Spleen (tissue), 11 donors: ENCODE measurements at regions not wholly inside any gene's neighbourhood (a gene's known extent, or its start where the extent isn't known, plus 50 kb on each side); places are given as distances from the start of the nearest gene placed in this dataset.

ENCODE experiments used
- DNase-seq: peaks from one replicate; pipeline ENCODE4 v3.0.0-alpha.2; 2020
- H3K27ac ChIP-seq, 8 donors: fragments of 200-600 bp; sonication (generic) in 7 of 8; 1 replicate in 4 of 8; 2 replicates in 4 of 8; pipeline versions ENCODE4 v1.5.0 to v1.8.0; 2016 to 2021; ENCODE audit warnings: inconsistent platforms in 4 of 8, mild to moderate bottlenecking in 4 of 8, moderate library complexity in 1 of 8
- H3K27me3 ChIP-seq, 7 donors: fragments of 200-600 bp; sonication (generic) in 6 of 7; replicated peaks in 1 of 7; 1 replicate in 4 of 7; 2 replicates in 3 of 7; pipeline versions ENCODE4 v1.5.0 to v1.8.0; 2016 to 2021; ENCODE audit warnings: inconsistent platforms in 3 of 7, mild to moderate bottlenecking in 1 of 7
- H3K36me3 ChIP-seq, 6 donors: fragments of 200-600 bp; sonication (generic) in 5 of 6; 1 replicate in 4 of 6; 2 replicates in 2 of 6; pipeline versions ENCODE4 v1.5.0 to v1.8.0; 2016 to 2021; ENCODE audit warnings: inconsistent platforms in 2 of 6
- H3K4me1 ChIP-seq, 6 donors: fragments of 200-600 bp; sonication (generic) in 5 of 6; 1 replicate in 3 of 6; 2 replicates in 3 of 6; pipeline versions ENCODE4 v1.5.0 to v1.8.0; 2016 to 2021; ENCODE audit warnings: inconsistent platforms in 3 of 6
- H3K4me3 ChIP-seq, 8 donors: fragments of 200-600 bp; sonication (generic) in 7 of 8; 1 replicate in 4 of 8; 2 replicates in 4 of 8; pipeline versions ENCODE4 v1.5.0 to v1.8.0; 2016 to 2021; ENCODE audit warnings: inconsistent platforms in 4 of 8, mild to moderate bottlenecking in 4 of 8, moderate library complexity in 2 of 8
- H3K9me3 ChIP-seq, 8 donors: fragments of 200-600 bp; sonication (generic) in 7 of 8; 1 replicate in 4 of 8; 2 replicates in 4 of 8; pipeline versions ENCODE4 v1.5.0 to v1.8.0; 2016 to 2021; ENCODE audit warnings: inconsistent platforms in 4 of 8
- CTCF ChIP-seq, 11 experiments: fragments of 200-600 bp in 7 of 11; fragments of 450-650 bp in 4 of 11; sonication (generic) in 4 of 11; IDR thresholded peaks in 8 of 11; conservative IDR thresholded peaks in 3 of 11; 1 replicate in 7 of 11; 2 replicates in 4 of 11; pipeline versions ENCODE4 v1.4.0 to v1.8.0; 2016 to 2021; ENCODE audit warnings: antibody characterized with exemption in 11 of 11, inconsistent platforms in 4 of 11, mild to moderate bottlenecking in 1 of 11
- POLR2A ChIP-seq, 3 donors: fragments of 450-650 bp; IDR thresholded peaks; one replicate each; pipeline ENCODE4 v1.5.1; 2017; ENCODE audit warnings: antibody characterized with exemption in 3 of 3, mild to moderate bottlenecking in 1 of 3
- POLR2AphosphoS5 ChIP-seq, 3 donors: sonication (generic); formaldehyde crosslinking; IDR thresholded peaks; one replicate each; pipeline ENCODE4 v1.5.1; 2017; ENCODE audit warnings: antibody characterized with exemption in 3 of 3
- WGBS, 5 donors: extraction: QIAGEN DNeasy Blood & Tissue Kit in 3 of 5; methylation state at CpG; one replicate each; pipeline versions ENCODE4 v1.1.5 to v1.1.7; 2013 to 2018; 5-methylcytosine and 5-hydroxymethylcytosine counted together
- intact Hi-C: fragments of 100-400 bp; cut with DNase I; formaldehyde crosslinking; loops from one replicate; pipeline ENCODE4 v1.15.0; 2023; ENCODE audit warnings: low total_unique reads
- donor health status: healthy with polysubstance abuse.
- donor health status: DM: no; HTN: no; CAD: no; lungs with moderate emphysema.
- donor health status: DM: no; HTN: no; CAD: no.
- donor health status: Bipolar disorder and iron deficiency.
- donor health status: healthy.
- donor health status: DM: no; HTN: no; CAD: no.
- donor health status: DM: yes; HTN: yes; CAD: no.

GRCh38 chr10:30171601-30172000 is 112.2 kb upstream of the JCAD start:
- 81 to 87% (median 84%) methylated on average over 4 of the region's 4 CpGs for WGBS, 5 donors

GRCh38 chr10:30170814-30171213 is 111.4 kb upstream of the JCAD start:
- 71 to 98% (median 90%) methylated on average over 3 of the region's 3 CpGs for WGBS, 5 donors
- no peaks in the 10 kb centered on the region for H3K9me3 ChIP-seq
- peaks cover 0 to 21% (median 0%) of the 10 kb centered on the region in 7 donors for H3K27me3 ChIP-seq
- no peaks in the 10 kb centered on the region for H3K36me3 ChIP-seq
- no peak for DNase-seq
- H3K4me1 ChIP-seq: no peaks in the 10 kb centered on the region
- no peak overlapping the region for H3K4me3 ChIP-seq
- intact Hi-C loops: no loop called here
- TF ChIP-seq CTCF (IDR thresholded peaks at IDR 0.05 in 8 of 11, conservative IDR thresholded peaks at IDR 0.05 in 3 of 11) (no peak), POLR2AphosphoS5 (IDR thresholded peaks at IDR 0.05) (no peak), POLR2A (IDR thresholded peaks at IDR 0.05) (no peak)
- no peak overlapping the region for H3K27ac ChIP-seq

More at GRCh38 chr10:30171601-30172000, 112.2 kb upstream of the JCAD start:
- Histone ChIP-seq H3K9me3 (no peaks in the 10 kb centered on the region), H3K27ac (no peak overlapping the region), H3K27me3 (peaks cover 0 to 16% (median 0%) of the 10 kb centered on the region in 7 donors), H3K36me3 (no peaks in the 10 kb centered on the region), H3K4me3 (no peak overlapping the region), H3K4me1 (no peaks in the 10 kb centered on the region)
- DNase-seq: no peak
- TF ChIP-seq POLR2A (IDR thresholded peaks at IDR 0.05): no peak
- TF ChIP-seq POLR2AphosphoS5 (IDR thresholded peaks at IDR 0.05): no peak
- no peak for TF ChIP-seq CTCF (IDR thresholded peaks at IDR 0.05 in 8 of 11, conservative IDR thresholded peaks at IDR 0.05 in 3 of 11)
- intact Hi-C loops: no loop called here

- H3K36me3 ChIP-seq: no peaks in the 10 kb centered on the region
- peaks cover 0 to 24% (median 0%) of the 10 kb centered on the region in 7 donors for H3K27me3 ChIP-seq
- no peak for TF ChIP-seq POLR2AphosphoS5 (IDR thresholded peaks at IDR 0.05)
- no peak for TF ChIP-seq CTCF (IDR thresholded peaks at IDR 0.05 in 8 of 11, conservative IDR thresholded peaks at IDR 0.05 in 3 of 11)
- no peak for TF ChIP-seq POLR2A (IDR thresholded peaks at IDR 0.05)
- no peaks in the 10 kb centered on the region for H3K4me1 ChIP-seq
- no peak for DNase-seq
- H3K4me3 ChIP-seq: no peak overlapping the region
- no peaks in the 10 kb centered on the region for H3K9me3 ChIP-seq
- 81 to 94% (median 88%) methylated on average over 3 of the region's 3 CpGs for WGBS, 5 donors
- intact Hi-C loops: no loop called here
- no peak overlapping the region for H3K27ac ChIP-seq
Observed at GRCh38 chr10:30170146-30170545, 110.8 kb upstream of the JCAD start.

GRCh38 chr10:30169342-30169741 is 110.0 kb upstream of the JCAD start:
- peaks cover 0 to 32% (median 0%) of the 10 kb centered on the region in 7 donors for H3K27me3 ChIP-seq
- 92 to 99% (median 97%) methylated on average over 3 of the region's 3 CpGs for WGBS, 5 donors

More at GRCh38 chr10:30169342-30169741, 110.0 kb upstream of the JCAD start:
- intact Hi-C loops: no loop called here
- no peaks in the 10 kb centered on the region for H3K9me3 ChIP-seq
- no peaks in the 10 kb centered on the region for H3K36me3 ChIP-seq
- H3K4me3 ChIP-seq: no peak overlapping the region
- H3K4me1 ChIP-seq: no peaks in the 10 kb centered on the region
- no peak for DNase-seq
- no peak overlapping the region for H3K27ac ChIP-seq
- TF ChIP-seq CTCF (IDR thresholded peaks at IDR 0.05 in 8 of 11, conservative IDR thresholded peaks at IDR 0.05 in 3 of 11): no peak
- no peak for TF ChIP-seq POLR2AphosphoS5 (IDR thresholded peaks at IDR 0.05)
- TF ChIP-seq POLR2A (IDR thresholded peaks at IDR 0.05): no peak
